ENCODE measurements at regions not wholly inside any gene's neighbourhood (a gene's known extent, or its start where the extent isn't known, plus 50 kb on each side); places are given as distances from the start of the nearest gene placed in this dataset.

DNA sequence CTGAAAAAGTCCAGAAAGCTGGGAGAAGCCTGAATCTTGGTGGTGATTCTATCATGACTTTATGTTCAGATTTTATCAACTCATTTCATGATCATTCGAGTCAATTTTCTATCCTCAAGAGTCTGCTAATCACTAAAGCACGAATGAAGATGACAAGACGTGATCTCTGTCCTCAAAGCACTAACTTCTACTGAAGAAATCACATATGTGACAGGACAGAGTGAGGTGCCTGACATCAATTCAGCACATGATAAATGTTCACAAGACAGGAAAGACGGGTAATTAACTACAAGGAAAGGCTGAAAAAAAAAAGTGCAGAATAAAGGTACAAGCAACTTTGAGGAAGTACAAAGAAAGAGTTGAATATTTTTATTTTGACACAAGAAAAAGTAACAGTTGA lies 487.1 kb downstream of the EFNB2 start:
- intact Hi-C loops (cut with micrococcal nuclease), result no loop called here

DNA sequence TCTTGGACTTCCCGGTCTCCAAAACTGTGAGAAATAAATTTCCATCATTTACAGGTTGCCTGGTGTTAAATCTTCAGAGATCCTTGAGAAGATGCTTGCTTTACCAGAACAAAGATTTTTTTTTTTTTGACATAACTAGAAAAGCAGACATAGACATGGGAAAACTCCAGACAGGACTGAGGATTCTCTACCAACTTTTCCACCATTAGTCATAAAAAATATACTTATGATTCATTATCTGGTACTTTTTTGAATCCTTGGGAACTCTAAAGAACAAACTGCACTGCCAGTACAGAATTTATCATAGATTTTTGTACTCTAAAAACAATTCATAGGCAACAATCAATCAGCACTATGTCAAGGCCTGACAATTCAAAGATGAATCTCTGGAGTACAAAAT lies 487.6 kb downstream of the EFNB2 start:
- intact Hi-C loops (cut with micrococcal nuclease), result no loop called here

- intact Hi-C loops (cut with micrococcal nuclease), result no loop called here
Observed at GRCh38 chr13:106042996-106043581, 492.4 kb downstream of the EFNB2 start.

- intact Hi-C loops (cut with micrococcal nuclease), result no loop called here
Observed at GRCh38 chr13:106041445-106041844, 494.0 kb downstream of the EFNB2 start.

GRCh38 chr13:106038752-106039151 lies 496.7 kb downstream of the EFNB2 start:
- intact Hi-C loops (cut with micrococcal nuclease), result no loop called here

DNA sequence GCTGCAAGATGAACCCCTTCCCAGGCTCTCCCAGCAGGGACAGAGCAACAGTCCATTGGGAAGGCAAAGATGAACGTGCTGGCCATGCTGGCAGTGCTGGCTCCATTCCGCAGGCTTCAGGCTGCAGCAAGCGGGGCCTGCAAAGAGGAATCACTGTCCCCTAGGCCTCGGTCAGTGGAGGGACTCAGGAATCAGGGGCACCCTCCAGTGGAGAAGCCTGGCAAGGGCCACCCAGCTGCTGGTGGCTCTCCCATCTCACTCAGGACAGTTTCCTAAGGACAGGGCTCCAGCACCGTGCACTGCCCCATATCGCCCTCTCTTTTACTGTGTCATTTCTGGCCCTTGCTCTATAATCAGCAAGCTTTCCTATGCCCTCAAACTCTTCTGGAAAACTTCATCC lies 498.6 kb downstream of the EFNB2 start:
- intact Hi-C loops (cut with micrococcal nuclease), result no loop called here

DNA sequence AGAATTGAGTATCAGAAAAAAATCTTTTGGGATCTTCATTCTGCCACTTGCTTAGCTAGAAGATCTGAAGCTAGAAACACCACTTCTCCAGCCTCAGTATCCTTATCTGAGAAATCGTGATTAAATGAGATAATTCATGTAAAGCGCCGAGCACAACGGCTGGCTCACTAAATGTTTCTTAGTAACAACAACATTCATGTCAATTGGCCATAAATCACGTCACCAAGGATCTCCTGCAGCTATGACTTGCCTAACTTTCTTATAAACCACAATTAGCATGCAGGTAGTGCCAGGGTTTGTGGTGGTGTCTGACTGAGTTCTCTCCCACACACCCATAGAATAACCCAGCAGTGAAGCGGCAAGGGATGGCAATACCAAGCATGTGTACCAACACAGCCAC lies 501.3 kb downstream of the EFNB2 start:
- intact Hi-C loops (cut with micrococcal nuclease), result no loop called here

GRCh38 chr13:106033659-106034058 lies 501.8 kb downstream of the EFNB2 start:
- intact Hi-C loops (cut with micrococcal nuclease), result no loop called here

- intact Hi-C loops (cut with micrococcal nuclease), result no loop called here
Observed at GRCh38 chr13:106032441-106032840, 503.0 kb downstream of the EFNB2 start.

GRCh38 chr13:106029676-106030290 lies 505.7 kb downstream of the EFNB2 start:
- intact Hi-C loops (cut with micrococcal nuclease), result no loop called here

DNA sequence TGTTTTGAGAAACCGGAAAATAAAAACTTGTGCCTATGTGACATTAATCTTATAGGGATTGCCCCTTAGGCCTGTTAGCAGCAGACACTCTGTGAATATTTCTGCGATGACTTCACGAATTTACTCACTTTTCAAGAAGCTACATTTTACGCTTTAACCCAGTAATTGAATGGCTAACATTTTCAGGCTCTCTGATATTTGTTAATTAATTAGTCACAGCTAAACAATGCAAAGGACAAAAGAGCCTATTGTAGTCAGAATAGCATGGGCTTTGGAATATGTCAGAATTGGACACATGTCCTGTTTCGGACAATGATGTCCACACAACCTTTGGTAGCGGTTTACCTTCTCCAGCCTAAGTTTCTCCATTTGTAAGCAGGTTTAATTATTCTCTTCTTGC lies 506.6 kb downstream of the EFNB2 start:
- intact Hi-C loops (cut with micrococcal nuclease), result no loop called here

DNA sequence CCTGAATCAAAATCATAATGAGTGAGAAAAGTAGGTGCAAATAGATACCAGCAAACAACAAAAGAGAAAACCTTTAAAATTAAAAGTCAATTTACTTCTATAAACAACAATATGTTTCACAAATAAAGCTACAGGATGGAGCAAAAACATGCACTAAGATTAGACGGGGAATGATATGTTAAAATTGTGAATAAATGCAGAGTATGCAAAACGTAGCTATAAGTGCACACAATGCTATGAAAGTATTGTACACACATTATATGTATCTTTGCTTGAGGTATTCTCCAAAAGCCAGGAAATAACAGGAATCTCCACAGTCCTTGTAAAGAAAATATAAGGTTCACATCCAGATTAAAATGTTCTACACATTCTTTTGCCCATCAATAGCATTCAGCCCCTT lies 523.9 kb downstream of the EFNB2 start:
- intact Hi-C loops (cut with micrococcal nuclease), result no loop called here

GRCh38 chr13:106010836-106011235 lies 524.6 kb downstream of the EFNB2 start:
- intact Hi-C loops (cut with micrococcal nuclease), result no loop called here

DNA sequence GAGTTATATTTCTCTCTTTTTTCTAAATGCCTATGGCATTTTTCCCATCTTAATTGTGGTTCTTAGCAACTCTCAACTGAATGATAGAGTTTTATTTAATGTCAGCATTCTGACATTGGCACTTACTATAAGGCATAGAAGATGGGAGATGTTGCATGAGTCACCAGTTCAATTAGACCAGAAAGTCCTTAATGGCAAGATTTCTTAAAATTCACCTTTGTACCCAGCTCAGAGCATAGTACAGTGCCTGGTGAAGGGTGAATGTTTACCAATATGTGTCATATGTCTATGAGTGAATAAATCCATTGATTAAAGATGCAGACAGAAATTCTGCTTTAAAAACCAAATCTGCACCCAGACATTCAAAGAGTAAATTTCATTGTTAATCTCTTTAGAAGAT lies 526.9 kb downstream of the EFNB2 start:
- intact Hi-C loops (cut with micrococcal nuclease), result no loop called here

GRCh38 chr13:106007156-106007555 lies 528.3 kb downstream of the EFNB2 start:
- intact Hi-C loops (cut with micrococcal nuclease), result no loop called here

DNA sequence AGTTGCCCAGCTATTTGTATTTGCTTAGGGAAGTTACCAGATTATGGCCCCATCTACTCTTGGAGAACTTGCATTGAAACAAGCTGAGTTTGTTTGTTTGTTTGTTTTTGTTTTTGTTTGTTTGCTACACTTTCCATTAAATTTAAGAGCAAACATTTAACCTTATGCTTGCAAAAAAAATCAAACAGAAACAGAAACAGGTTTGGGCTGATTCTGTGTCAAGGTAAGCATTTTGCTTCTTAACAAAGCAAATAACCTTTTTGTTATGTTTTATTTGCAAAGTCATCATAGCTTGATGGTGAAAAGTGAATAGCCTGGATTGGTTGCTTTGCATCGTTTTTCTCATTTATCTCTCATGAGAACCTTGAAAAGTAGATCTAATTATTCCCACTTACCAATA lies 531.8 kb downstream of the EFNB2 start:
- intact Hi-C loops (cut with micrococcal nuclease), result no loop called here

DNA sequence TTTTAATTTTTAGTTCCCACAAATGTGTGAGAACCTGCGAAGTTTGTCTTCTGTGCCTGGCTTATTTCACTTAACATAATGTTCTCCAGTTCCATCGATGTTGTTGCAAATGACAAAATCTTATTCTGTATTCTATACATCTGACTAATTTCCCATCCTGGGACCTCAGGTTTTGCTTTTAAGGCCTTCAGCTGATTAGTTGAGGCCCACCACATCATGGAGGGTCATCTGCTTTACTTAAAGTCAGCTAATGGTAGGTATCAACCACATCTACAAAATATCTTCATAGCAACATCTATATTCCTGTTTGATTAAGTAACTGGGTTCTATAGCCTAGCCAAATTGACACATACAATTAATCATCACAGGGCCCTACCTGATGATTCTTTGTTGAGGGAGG lies 534.0 kb downstream of the EFNB2 start:
- intact Hi-C loops (cut with micrococcal nuclease), result no loop called here

DNA sequence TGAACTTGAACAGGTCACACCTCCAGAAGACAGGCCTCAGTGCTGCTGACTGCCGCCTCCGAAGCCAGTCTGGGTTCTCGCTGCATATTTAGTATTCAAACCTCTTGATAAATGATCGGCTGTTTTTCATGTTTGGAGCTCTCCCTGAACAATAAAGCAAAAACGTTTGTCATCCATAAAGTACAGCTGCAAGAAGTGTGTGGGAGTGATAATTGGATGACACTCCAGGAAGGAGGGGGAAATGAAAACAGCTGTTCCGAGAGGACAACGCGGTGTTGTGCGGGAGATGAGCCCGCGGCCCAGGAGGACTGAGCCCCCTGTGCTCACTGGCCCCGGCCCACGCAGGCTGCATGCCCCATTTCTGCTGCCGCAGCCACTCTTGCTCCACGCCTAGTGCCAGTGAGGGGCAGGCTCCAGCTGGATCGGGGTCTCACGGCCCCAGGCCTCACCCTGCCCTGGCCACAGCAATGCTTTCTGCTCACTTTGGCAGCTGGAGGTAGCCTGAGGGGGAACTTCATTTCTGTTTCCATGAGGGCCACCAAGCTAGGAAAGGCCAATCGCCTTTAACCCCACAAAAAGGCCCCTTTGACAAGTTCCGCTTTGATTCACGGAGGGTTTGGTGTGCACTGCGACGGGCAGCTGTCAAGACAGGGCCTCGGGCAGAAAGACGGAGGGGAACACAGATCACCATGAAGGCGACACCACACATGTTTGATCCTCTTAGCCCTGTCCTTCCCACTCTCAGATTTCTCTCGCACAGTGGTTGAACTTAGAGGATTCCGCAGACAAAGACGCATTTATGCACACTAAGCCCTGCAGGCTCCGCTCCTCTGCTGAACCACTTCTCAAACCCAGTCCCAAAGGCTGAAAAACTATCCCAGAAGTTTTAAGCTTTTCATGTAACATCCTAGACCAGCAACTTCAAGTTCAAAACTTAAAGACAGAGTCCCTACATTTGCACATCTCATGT lies 537.6 kb downstream of the EFNB2 start:
- intact Hi-C loops (cut with micrococcal nuclease), result no loop called here

- intact Hi-C loops (cut with micrococcal nuclease), result no loop called here
Observed at GRCh38 chr13:105996391-105997025, 539.0 kb downstream of the EFNB2 start.

GRCh38 chr13:105994340-105994739 lies 541.1 kb downstream of the EFNB2 start:
- intact Hi-C loops (cut with micrococcal nuclease), result no loop called here

GRCh38 chr13:105991622-105992277 lies 543.7 kb downstream of the EFNB2 start:
- intact Hi-C loops (cut with micrococcal nuclease), result no loop called here

Data from T-helper 1 cell treated with Interleukin-12 subunit alpha and Interleukin-12 subunit beta and Interleukin-4 antibody, amounts not matched to agents 30 ng/mL and 1 ng/mL, for 36 hours (primary cell).